LNCaP clone FGC (cell line): ENCODE measurements at regions not wholly inside any gene's neighbourhood (a gene's known extent, or its start where the extent isn't known, plus 50 kb on each side); places are given as distances from the start of the nearest gene placed in this dataset.

ENCODE experiments used
- DNase-seq: peaks from one replicate; pipeline ENCODE4 v3.0.0-alpha.2; 2011; ENCODE audit warnings: low read depth
- H3K4me3 ChIP-seq: 2 replicates; pipeline ENCODE4 v1.5.1; 2011; ENCODE audit warnings: mild to moderate bottlenecking, low read depth, low read length, control low read depth
- CTCF ChIP-seq: IDR thresholded peaks from 2 replicates; pipeline ENCODE4 v1.5.1; 2012; ENCODE audit warnings: mild to moderate bottlenecking; ENCODE audit not compliant: control insufficient read depth, insufficient read depth; ENCODE audit errors: extremely low read depth

GRCh38 chr15:62953496-62954045 is 89.0 kb upstream of the TPM1 start:
- no peak for TF ChIP-seq CTCF
- no peak overlapping the region for H3K4me3 ChIP-seq
- no peak for DNase-seq

GRCh38 chr15:62957130-62957529 is 85.4 kb upstream of the TPM1 start:
- no peak for TF ChIP-seq CTCF
- DNase-seq: no peak
- no peak overlapping the region for H3K4me3 ChIP-seq

GRCh38 chr15:62958528-62959363 is 83.8 kb upstream of the TPM1 start:
- no peak overlapping the region for H3K4me3 ChIP-seq
- DNase-seq: peak; percentile 55
- no peak for TF ChIP-seq CTCF

GRCh38 chr15:62961134-62961533 is 81.4 kb upstream of the TPM1 start:
- DNase-seq: no peak
- no peak for TF ChIP-seq CTCF
- H3K4me3 ChIP-seq: no peak overlapping the region

- no peak overlapping the region for H3K4me3 ChIP-seq
- no peak for TF ChIP-seq CTCF
- no peak for DNase-seq
Observed at GRCh38 chr15:62962101-62962995, 80.2 kb upstream of the TPM1 start.

GRCh38 chr15:62964251-62964650 is 78.3 kb upstream of the TPM1 start:
- DNase-seq: no peak
- H3K4me3 ChIP-seq: no peak overlapping the region
- no peak for TF ChIP-seq CTCF
